GM23338 (cell line): ENCODE measurements at regions not wholly inside any gene's neighbourhood (a gene's known extent, or its start where the extent isn't known, plus 50 kb on each side); places are given as distances from the start of the nearest gene placed in this dataset.

Source experiments
- CREB1 ChIP-seq: fragments of 250-450 bp; sonication (Bioruptor Pico); IDR thresholded peaks from 2 replicates; pipeline ENCODE4 v1.5.0; 2020; ENCODE audit warnings: low read depth, mild to moderate bottlenecking, moderate library complexity
- ETS1 ChIP-seq: IDR thresholded peaks from 2 replicates; pipeline ENCODE4 v1.6.1; 2016; ENCODE audit warnings: antibody characterized with exemption
- EZH2 ChIP-seq: fragments of 200-600 bp; sonication (generic); IDR thresholded peaks from one replicate; pipeline ENCODE4 v1.8.0; 2017; ENCODE audit warnings: antibody characterized with exemption, mild to moderate bottlenecking, low read depth; ENCODE audit not compliant: unreplicated experiment
- EZH2phosphoT487 ChIP-seq: fragments of 200-600 bp; sonication (generic); IDR thresholded peaks from one replicate; pipeline ENCODE4 v1.8.1; 2018; ENCODE audit warnings: antibody characterized with exemption; ENCODE audit not compliant: unreplicated experiment
- JUNB ChIP-seq: IDR thresholded peaks from one replicate; pipeline ENCODE4 v1.6.1; 2016; ENCODE audit warnings: antibody characterized with exemption; ENCODE audit not compliant: unreplicated experiment
- NANOG ChIP-seq: IDR thresholded peaks from 2 replicates; pipeline ENCODE4 v1.6.1; 2016; ENCODE audit warnings: antibody characterized with exemption, borderline replicate concordance
- POLR2AphosphoS5 ChIP-seq: IDR thresholded peaks from 2 replicates; pipeline ENCODE4 v1.6.1; 2016; ENCODE audit warnings: antibody characterized with exemption, low read depth
- REST ChIP-seq: IDR thresholded peaks from one replicate; pipeline ENCODE4 v1.6.1; 2018; ENCODE audit warnings: antibody characterized with exemption; ENCODE audit not compliant: unreplicated experiment
- STAT1 ChIP-seq: IDR thresholded peaks from one replicate; pipeline ENCODE4 v1.6.1; 2016; ENCODE audit warnings: antibody characterized with exemption; ENCODE audit not compliant: unreplicated experiment
- ZNF114 ChIP-seq: fragments of 250-450 bp; sonication (Bioruptor Pico); IDR thresholded peaks from 2 replicates; pipeline ENCODE4 v1.5.0; 2020; ENCODE audit warnings: mild to moderate bottlenecking, moderate library complexity
- TF ChIP-seq, protein P1 (sequence below), 2 experiments: fragments of 200-600 bp in 1 of 2; sonication (generic) in 1 of 2; conservative IDR thresholded peaks; 2 replicates each; pipeline versions ENCODE4 v1.5.1 to v1.6.1; 2016 to 2017; ENCODE audit warnings: antibody characterized with exemption in 2 of 2, low read depth in 2 of 2, mild to moderate bottlenecking in 2 of 2, moderate library complexity in 1 of 2
- TF ChIP-seq, protein P2 (sequence below): fragments of 250-450 bp; sonication (Bioruptor Pico); IDR thresholded peaks from 2 replicates; pipeline ENCODE4 v1.5.0; 2020; ENCODE audit warnings: mild to moderate bottlenecking, moderate library complexity

GRCh38 chr6:148134592-148134991 is 208.0 kb upstream of the SASH1 start:
- TF ChIP-seq EZH2 (no peak), NANOG (no peak), JUNB (no peak), CREB1 (CRISPR knock-in tag) (no peak), POLR2AphosphoS5 (no peak), ZNF114 (CRISPR knock-in tag) (no peak), EZH2phosphoT487 (no peak), REST (no peak), STAT1 (no peak), ETS1 (no peak)
- TF ChIP-seq, protein P1, sequence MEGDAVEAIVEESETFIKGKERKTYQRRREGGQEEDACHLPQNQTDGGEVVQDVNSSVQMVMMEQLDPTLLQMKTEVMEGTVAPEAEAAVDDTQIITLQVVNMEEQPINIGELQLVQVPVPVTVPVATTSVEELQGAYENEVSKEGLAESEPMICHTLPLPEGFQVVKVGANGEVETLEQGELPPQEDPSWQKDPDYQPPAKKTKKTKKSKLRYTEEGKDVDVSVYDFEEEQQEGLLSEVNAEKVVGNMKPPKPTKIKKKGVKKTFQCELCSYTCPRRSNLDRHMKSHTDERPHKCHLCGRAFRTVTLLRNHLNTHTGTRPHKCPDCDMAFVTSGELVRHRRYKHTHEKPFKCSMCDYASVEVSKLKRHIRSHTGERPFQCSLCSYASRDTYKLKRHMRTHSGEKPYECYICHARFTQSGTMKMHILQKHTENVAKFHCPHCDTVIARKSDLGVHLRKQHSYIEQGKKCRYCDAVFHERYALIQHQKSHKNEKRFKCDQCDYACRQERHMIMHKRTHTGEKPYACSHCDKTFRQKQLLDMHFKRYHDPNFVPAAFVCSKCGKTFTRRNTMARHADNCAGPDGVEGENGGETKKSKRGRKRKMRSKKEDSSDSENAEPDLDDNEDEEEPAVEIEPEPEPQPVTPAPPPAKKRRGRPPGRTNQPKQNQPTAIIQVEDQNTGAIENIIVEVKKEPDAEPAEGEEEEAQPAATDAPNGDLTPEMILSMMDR (conservative IDR thresholded peaks at IDR 0.05; ENCODE audit: low read depth in 2 of 2) = no peak
- TF ChIP-seq, protein P2, sequence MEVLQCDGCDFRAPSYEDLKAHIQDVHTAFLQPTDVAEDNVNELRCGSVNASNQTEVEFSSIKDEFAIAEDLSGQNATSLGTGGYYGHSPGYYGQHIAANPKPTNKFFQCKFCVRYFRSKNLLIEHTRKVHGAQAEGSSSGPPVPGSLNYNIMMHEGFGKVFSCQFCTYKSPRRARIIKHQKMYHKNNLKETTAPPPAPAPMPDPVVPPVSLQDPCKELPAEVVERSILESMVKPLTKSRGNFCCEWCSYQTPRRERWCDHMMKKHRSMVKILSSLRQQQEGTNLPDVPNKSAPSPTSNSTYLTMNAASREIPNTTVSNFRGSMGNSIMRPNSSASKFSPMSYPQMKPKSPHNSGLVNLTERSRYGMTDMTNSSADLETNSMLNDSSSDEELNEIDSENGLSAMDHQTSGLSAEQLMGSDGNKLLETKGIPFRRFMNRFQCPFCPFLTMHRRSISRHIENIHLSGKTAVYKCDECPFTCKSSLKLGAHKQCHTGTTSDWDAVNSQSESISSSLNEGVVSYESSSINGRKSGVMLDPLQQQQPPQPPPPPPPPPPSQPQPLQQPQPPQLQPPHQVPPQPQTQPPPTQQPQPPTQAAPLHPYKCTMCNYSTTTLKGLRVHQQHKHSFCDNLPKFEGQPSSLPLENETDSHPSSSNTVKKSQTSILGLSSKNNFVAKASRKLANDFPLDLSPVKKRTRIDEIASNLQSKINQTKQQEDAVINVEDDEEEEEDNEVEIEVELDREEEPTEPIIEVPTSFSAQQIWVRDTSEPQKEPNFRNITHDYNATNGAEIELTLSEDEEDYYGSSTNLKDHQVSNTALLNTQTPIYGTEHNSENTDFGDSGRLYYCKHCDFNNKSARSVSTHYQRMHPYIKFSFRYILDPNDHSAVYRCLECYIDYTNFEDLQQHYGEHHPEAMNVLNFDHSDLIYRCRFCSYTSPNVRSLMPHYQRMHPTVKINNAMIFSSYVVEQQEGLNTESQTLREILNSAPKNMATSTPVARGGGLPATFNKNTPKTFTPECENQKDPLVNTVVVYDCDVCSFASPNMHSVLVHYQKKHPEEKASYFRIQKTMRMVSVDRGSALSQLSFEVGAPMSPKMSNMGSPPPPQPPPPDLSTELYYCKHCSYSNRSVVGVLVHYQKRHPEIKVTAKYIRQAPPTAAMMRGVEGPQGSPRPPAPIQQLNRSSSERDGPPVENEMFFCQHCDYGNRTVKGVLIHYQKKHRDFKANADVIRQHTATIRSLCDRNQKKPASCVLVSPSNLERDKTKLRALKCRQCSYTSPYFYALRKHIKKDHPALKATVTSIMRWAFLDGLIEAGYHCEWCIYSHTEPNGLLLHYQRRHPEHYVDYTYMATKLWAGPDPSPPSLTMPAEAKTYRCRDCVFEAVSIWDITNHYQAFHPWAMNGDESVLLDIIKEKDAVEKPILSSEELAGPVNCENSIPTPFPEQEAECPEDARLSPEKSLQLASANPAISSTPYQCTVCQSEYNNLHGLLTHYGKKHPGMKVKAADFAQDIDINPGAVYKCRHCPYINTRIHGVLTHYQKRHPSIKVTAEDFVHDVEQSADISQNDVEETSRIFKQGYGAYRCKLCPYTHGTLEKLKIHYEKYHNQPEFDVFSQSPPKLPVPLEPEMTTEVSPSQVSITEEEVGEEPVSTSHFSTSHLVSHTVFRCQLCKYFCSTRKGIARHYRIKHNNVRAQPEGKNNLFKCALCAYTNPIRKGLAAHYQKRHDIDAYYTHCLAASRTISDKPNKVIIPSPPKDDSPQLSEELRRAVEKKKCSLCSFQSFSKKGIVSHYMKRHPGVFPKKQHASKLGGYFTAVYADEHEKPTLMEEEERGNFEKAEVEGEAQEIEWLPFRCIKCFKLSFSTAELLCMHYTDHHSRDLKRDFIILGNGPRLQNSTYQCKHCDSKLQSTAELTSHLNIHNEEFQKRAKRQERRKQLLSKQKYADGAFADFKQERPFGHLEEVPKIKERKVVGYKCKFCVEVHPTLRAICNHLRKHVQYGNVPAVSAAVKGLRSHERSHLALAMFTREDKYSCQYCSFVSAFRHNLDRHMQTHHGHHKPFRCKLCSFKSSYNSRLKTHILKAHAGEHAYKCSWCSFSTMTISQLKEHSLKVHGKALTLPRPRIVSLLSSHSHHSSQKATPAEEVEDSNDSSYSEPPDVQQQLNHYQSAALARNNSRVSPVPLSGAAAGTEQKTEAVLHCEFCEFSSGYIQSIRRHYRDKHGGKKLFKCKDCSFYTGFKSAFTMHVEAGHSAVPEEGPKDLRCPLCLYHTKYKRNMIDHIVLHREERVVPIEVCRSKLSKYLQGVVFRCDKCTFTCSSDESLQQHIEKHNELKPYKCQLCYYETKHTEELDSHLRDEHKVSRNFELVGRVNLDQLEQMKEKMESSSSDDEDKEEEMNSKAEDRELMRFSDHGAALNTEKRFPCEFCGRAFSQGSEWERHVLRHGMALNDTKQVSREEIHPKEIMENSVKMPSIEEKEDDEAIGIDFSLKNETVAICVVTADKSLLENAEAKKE (CRISPR knock-in tag) = no peak
